ENCODE measurements at regions not wholly inside any gene's neighbourhood (a gene's known extent, or its start where the extent isn't known, plus 50 kb on each side); places are given as distances from the start of the nearest gene placed in this dataset.

DNA sequence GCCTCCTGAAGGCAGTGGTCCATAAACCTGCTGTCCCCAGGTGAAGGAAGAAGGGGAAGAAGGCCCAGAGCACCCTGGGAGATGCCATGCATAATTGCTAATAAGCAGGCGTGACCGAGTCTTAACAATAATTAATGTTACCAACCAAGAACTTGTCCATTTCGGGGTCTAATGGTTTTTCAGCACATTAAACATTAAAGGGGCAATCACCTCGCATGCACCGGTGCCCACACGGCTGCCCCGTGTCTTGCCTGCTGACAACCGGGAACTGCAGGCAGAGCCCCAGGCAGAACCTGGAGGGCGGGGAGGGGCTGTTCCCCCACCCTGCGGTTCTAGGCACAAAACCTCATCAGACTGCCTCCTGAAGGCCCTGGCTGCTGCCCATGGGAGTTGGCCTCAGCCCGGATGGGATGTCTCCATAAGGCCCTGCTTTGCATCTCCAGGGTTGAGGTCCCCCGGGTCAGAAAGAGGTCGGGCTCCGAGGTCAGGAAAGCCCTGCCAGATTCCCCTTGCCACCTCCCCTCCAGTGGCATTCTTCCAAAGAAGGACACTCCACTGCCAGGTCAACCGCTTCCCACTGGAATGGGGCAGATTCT, 169.0 kb downstream of the BUD13 start:
- Mint-ChIP-seq H3K36me3 (ENCODE audit: low read depth) (no peaks in the 10 kb centered on the region), H3K27ac (no peak overlapping the region), H3K4me1 (ENCODE audit: low read depth) (no peaks in the 10 kb centered on the region), H3K9me3 (no peaks in the 10 kb centered on the region), H3K27me3 (peaks cover 20% of the 10 kb centered on the region), H3K4me3 (no peak overlapping the region)
- DNase-seq: no peak

DNA sequence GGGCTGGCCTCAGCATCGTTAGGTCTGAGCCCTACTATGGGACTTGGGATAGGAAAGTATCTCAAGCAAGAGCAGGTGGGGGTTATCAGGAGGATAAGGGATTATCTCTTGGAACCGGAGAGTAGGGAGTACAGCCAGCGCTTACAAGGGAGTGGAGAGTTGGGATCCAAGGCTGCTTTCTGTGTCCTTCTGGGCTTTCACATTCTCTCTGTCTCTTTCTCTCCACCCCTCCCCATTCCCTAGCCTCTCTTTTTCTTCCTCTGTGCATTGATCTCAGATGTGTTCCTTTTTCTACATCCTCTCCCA, 170.2 kb downstream of the BUD13 start:
- Mint-ChIP-seq H3K9me3 (no peaks in the 10 kb centered on the region), H3K27me3 (peaks cover 21% of the 10 kb centered on the region), H3K36me3 (ENCODE audit: low read depth) (no peaks in the 10 kb centered on the region), H3K4me3 (no peak overlapping the region), H3K4me1 (ENCODE audit: low read depth) (no peaks in the 10 kb centered on the region), H3K27ac (no peak overlapping the region)
- no peak for DNase-seq

DNA sequence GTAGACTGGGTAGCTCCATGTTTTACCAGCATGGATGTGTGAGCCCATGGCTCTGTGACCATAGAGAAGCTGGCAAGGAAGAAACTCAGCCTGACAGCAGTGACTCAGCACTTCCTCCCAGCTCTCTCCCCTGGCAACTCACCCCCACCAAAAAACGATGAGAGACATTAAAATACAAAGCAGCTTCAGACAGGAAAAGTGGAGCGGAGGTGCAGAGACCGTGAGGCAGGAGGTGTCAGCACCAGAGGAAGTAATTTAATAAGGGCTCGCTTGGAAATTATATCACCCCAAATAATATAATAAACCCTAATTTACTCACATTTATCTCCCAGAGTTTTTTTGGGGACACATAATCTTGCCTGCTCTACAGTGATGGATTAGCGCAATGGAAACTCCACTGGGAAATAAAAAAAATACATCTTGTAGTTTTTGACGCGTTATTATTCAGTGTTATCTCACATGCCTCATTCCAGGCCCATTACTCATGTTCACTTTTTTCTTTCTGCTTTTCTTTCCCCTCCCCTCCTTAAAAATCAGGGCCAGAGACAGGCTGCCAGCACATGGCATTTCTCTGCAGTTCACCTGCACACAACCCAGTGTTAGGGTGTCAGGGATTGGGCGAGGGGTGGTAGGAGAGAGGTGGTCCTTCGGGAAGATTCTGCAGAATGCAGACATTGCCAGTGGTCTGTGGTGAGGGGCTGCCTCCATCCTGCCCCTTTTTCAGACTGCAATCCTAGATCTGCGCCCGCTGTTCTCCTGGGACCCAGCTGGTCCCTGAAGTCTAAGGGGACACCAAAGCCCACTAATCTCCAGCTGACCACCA, 170.8 kb downstream of the BUD13 start:
- no peak overlapping the region for H3K4me3 Mint-ChIP-seq
- no peak overlapping the region for H3K27ac Mint-ChIP-seq
- H3K4me1 Mint-ChIP-seq (ENCODE audit: low read depth): no peaks in the 10 kb centered on the region
- DNase-seq: no peak
- no peaks in the 10 kb centered on the region for H3K9me3 Mint-ChIP-seq
- peaks cover 21% of the 10 kb centered on the region for H3K27me3 Mint-ChIP-seq
- no peaks in the 10 kb centered on the region for H3K36me3 Mint-ChIP-seq (ENCODE audit: low read depth)

DNA sequence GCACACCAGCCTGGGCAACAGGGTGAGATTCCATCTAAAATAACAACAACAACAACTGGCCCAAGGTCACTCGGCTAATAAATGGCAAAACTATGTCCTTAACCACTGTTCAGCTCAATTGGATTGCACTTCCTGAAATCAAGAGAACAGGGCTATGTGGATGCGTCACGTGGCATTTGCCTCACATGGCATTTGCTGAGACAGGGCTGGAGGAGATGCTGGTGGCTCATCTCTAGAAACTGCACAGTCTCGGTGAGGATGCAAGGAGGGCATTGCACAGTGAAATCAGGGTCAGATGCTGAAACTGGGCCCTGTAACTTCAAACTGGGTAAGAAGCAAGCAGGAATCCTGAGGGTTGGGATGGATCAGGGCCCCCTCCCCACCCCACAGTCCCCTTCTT, 171.9 kb downstream of the BUD13 start:
- H3K9me3 Mint-ChIP-seq: no peaks in the 10 kb centered on the region
- peaks cover 19% of the 10 kb centered on the region for H3K27me3 Mint-ChIP-seq
- no peak for DNase-seq
- H3K4me3 Mint-ChIP-seq: no peak overlapping the region
- H3K4me1 Mint-ChIP-seq (ENCODE audit: low read depth): no peaks in the 10 kb centered on the region
- H3K36me3 Mint-ChIP-seq (ENCODE audit: low read depth): no peaks in the 10 kb centered on the region
- H3K27ac Mint-ChIP-seq: no peak overlapping the region

DNA sequence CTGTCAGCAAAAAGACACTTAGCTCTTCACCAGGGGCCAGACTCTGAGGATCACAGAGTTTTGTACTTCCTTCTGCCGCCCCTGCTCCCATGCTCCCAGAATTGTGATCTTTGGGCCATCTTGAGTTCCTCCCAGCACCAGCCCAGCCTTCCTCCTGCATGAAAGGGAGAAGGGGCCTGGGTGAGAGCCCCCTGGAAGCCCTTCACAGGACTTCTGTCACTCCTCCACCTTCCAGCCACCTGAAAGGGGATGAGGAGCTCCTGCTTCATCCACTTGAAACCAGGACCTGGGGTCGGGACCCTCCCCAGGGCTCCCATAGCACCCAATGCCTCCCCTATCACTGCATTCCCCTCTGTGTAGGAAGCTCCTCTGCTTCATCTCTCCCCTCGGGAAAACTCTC, 174.2 kb downstream of the BUD13 start:
- Mint-ChIP-seq H3K27me3 (peaks cover 13% of the 10 kb centered on the region), H3K27ac (no peak overlapping the region)

DNA sequence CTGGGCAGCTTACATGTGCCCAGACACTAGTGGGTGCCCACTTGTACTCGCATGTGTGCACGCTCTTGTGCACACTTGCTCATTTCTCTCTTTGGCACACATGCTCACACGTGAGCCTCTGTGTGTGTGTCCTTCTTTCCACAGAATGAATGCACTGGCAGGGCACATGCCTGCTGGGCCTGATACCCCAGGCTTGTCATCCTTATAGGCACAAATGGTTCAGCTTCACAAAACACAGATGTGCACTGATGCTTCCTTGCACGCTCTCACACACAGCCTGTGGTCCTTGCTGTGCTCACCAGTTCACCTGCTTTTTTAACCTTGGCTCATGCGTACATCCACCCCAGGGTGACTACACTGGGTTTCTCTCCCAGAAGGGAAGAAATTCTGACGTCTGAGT, 174.8 kb downstream of the BUD13 start:
- Mint-ChIP-seq H3K27ac (no peak overlapping the region), H3K4me1 (ENCODE audit: low read depth) (no peaks in the 10 kb centered on the region), H3K27me3 (peaks cover 8% of the 10 kb centered on the region), H3K36me3 (ENCODE audit: low read depth) (no peaks in the 10 kb centered on the region), H3K4me3 (no peak overlapping the region), H3K9me3 (no peaks in the 10 kb centered on the region)
- DNase-seq: no peak

More for the DNA sequence above, 174.2 kb downstream of the BUD13 start:
- Mint-ChIP-seq H3K36me3 (ENCODE audit: low read depth) (no peaks in the 10 kb centered on the region), H3K4me1 (ENCODE audit: low read depth) (no peaks in the 10 kb centered on the region), H3K4me3 (no peak overlapping the region), H3K9me3 (no peaks in the 10 kb centered on the region)
- no peak for DNase-seq

DNA sequence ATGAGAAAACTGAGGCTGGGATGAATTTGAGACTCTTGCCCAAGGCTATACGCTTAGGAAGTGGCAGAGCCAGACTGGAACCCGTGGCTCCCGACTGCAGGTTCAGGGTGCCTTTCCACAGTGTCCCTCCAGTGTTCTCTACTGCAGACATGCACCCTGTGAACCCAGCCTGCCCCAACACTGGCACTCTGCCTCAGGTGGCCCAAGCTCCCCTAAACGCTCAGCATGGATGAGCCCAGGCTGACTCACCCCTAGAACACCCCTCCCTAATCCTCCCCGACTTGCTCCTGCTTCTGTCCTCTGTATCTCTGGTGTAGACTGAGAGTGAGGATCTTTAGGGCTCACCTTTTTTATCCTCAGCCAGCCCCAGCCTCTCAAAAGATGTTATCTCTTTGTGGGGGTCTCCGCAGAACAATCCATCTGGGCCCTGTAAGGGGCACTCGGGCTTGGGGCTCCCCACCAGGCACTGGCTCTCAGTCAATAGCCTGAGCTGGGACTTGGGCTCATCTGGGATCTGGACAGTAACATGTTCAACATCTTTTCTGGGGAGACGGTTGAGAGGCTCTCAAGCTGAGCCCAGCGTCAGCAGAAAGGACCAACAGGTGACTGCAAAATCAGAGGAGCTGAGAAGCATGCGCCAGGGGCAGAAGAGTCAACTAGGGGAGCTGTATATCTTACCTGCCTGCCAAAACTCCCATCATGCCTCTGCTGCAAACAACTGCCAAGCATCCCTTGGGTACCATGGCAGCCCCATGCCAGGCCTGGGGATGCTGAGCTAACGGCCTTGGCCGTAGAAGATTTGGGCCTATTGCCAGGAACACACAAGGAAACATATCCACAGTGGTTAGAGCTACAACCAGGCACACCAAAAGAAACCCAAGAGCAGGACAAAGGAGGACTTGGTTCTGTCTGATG, 176.2 kb downstream of the BUD13 start:
- no peaks in the 10 kb centered on the region for H3K36me3 Mint-ChIP-seq (ENCODE audit: low read depth)
- peaks cover 9% of the 10 kb centered on the region for H3K27me3 Mint-ChIP-seq
- no peak overlapping the region for H3K4me3 Mint-ChIP-seq
- no peak for DNase-seq
- H3K4me1 Mint-ChIP-seq (ENCODE audit: low read depth): no peaks in the 10 kb centered on the region
- H3K9me3 Mint-ChIP-seq: no peaks in the 10 kb centered on the region
- no peak overlapping the region for H3K27ac Mint-ChIP-seq

DNA sequence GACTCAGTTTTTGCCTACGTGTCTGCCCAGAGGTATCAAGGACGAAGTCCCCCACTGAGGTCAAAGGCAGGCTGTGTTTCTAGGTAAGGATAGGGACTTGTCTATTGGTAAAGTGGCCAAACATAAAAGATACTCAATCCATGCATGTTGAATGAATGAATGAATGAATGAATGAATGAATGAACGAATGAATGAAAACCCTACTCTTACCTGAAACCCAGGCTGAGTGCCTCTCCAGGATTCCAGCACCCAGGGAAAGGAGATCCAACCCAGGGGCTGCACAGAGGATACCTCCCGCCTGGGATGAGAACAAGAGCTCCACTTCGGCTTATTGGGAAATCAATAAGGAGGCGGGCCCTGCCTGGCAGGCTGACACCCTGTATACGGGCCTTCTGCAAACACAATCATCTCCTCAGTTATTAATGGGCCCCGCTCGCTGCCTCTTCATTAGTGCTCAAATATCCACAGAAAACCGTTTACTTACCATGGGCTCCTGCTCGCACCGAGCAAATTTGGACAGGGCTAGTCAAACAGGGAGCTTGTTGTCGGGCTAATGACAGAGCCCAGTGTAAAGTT, 177.4 kb downstream of the BUD13 start:
- Mint-ChIP-seq H3K27me3 (peaks cover 18% of the 10 kb centered on the region), H3K4me1 (ENCODE audit: low read depth) (no peaks in the 10 kb centered on the region), H3K4me3 (no peak overlapping the region), H3K36me3 (ENCODE audit: low read depth) (no peaks in the 10 kb centered on the region), H3K27ac (no peak overlapping the region), H3K9me3 (no peaks in the 10 kb centered on the region)
- DNase-seq: no peak

DNA sequence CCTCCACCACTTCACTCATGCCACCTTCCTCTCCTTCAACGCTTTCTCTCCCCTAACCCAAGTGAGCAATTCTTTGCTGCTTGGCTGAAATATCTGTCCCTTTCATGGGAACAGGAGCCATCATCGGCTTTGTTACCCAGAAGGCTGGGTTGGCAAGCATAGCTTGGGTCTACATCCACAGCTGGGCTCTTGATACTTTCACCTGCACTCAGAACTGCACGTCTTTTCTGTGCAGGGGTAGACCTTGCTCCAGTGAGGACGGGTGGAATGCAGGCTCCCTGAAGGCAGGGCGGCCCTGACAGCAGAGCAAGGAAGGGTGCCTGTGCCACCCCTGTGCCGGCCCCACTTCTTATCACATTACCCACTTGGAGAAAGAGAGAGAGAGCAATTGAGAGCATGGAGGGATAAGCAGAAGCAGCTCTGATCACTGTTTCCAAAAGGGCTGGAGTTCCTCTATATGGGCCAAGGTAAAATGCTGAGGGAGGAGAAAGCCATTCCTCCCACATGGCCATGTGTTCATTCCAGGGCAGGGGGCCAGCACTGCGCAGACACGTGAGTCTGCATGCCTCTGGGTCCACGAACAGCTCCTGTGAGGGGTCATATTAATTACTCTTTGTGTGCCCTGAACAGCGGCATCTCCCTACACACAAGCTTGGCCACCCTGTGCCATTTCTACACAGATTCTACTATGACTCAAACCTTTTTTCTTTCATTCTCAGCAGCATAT, 181.8 kb downstream of the BUD13 start:
- H3K9me3 Mint-ChIP-seq: no peaks in the 10 kb centered on the region
- no peak for DNase-seq
- H3K36me3 Mint-ChIP-seq (ENCODE audit: low read depth): no peaks in the 10 kb centered on the region
- peaks cover 14% of the 10 kb centered on the region for H3K27me3 Mint-ChIP-seq
- H3K4me1 Mint-ChIP-seq (ENCODE audit: low read depth): no peaks in the 10 kb centered on the region
- H3K27ac Mint-ChIP-seq: no peak overlapping the region
- H3K4me3 Mint-ChIP-seq: no peak overlapping the region

DNA sequence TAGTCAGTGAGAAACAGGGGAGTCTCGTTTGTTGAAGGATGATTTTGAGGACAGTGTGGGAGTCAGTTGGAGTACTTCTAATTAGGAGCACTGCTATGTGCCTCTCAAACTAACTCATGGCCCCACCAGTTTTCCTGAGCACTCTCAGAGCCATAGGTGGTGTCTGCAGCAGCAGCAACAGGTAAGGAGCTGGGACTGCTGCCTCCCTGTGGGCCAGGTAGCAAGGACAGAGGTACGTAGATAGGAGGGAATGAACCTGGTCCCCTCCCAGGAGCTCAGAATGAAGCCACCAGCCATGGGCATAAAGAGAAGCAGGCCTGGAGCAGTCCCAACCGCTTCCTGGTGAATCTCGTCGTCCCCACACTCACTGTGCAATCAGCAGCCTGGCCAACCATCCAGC, 183.4 kb downstream of the BUD13 start:
- no peak for DNase-seq
- H3K27ac Mint-ChIP-seq: no peak overlapping the region

DNA sequence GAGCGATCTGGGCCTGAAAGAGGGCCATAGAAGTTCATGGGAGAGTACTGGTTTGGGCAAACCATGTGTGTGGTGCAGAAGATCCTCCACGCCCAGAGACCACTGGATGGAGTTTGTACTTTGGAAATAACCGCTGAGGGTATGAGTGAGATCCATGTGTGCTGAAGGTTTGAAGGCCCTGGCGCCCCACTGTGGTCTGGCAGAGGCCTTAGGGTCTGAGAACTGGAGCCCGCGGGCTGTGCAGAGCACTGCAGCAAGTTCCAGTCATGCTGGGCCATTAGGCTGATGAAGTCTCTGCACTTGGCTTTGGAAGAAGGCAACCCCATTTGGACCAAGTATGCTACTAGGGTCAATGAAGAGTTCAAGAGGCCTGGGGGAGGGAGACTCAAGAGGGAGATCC, 186.4 kb downstream of the BUD13 start:
- Mint-ChIP-seq H3K27ac (no peak overlapping the region), H3K4me3 (no peak overlapping the region), H3K27me3 (peaks cover 38% of the 10 kb centered on the region), H3K36me3 (ENCODE audit: low read depth) (no peaks in the 10 kb centered on the region), H3K4me1 (ENCODE audit: low read depth) (no peaks in the 10 kb centered on the region), H3K9me3 (no peaks in the 10 kb centered on the region)
- no peak for DNase-seq

More for the DNA sequence above, 183.4 kb downstream of the BUD13 start:
- Mint-ChIP-seq H3K27me3 (peaks cover 20% of the 10 kb centered on the region), H3K4me3 (no peak overlapping the region), H3K4me1 (ENCODE audit: low read depth) (no peaks in the 10 kb centered on the region), H3K36me3 (ENCODE audit: low read depth) (no peaks in the 10 kb centered on the region), H3K9me3 (no peaks in the 10 kb centered on the region)

DNA sequence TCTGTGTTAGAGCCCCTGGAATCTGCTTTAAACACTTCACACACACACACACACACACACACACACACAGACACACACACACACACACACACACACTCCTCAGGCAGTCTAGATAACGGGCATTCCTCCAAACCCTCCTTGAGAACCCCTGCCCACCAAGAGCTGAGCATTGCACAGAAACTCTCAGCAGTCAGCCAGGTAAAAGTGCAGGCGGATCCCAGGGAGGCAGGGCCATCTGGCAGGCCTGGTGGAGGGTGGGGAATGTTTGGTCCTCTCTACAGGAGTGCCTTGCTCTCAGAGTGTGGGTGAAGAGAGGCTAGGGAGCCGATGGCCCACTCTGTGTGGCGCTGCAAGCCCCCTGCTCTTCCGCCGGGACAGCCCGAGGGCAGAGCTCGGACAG, 190.2 kb downstream of the BUD13 start:
- Mint-ChIP-seq H3K36me3 (ENCODE audit: low read depth) (no peaks in the 10 kb centered on the region), H3K27me3 (peaks cover 64% of the 10 kb centered on the region), H3K4me3 (no peak overlapping the region), H3K9me3 (no peaks in the 10 kb centered on the region), H3K27ac (no peak overlapping the region), H3K4me1 (ENCODE audit: low read depth) (no peaks in the 10 kb centered on the region)
- no peak for DNase-seq

DNA sequence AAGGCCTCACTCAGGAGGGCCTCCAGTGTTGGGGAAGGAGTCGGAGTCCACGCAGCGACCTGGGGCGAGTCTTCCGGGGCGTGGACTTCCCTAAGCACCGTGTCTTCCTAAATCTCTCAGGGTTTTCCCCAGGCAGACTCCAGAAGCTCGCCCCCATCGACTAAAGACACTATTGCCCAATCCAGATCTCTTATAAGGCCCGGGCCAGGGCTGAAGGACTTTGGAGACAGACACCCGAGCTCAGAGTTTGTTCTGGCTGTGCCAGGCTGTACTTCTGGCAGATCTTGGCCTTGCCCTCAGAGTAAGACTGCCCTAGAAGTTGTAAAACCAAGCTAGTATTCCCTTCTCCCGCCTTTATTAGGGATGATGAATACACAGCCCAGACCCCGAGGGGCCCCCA, 191.4 kb downstream of the BUD13 start:
- H3K36me3 Mint-ChIP-seq (ENCODE audit: low read depth): no peaks in the 10 kb centered on the region
- DNase-seq: no peak
- H3K4me1 Mint-ChIP-seq (ENCODE audit: low read depth): no peaks in the 10 kb centered on the region
- H3K9me3 Mint-ChIP-seq: no peaks in the 10 kb centered on the region
- H3K27me3 Mint-ChIP-seq: peaks cover 69% of the 10 kb centered on the region
- no peak overlapping the region for H3K27ac Mint-ChIP-seq
- H3K4me3 Mint-ChIP-seq: no peak overlapping the region

DNA sequence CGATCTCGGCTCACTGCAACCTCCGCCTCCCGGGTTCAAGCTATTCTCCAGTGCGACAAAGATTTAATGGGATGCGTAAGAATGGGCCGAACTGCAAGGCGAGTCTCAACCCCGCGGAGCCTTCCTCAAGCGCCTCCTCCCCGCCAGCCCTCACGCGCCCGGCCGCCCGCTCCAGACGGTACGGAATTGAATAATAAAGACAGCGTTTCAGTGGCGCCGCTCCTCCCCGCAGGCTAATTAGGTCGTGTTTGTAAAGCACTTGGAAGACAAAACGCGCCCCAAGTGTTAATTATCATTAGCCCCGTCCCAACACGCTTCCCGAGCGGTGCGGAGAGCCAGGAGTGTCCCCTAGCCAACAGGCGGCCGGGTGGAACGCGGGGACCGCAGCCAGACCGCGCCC, 192.0 kb downstream of the BUD13 start:
- no peaks in the 10 kb centered on the region for H3K9me3 Mint-ChIP-seq
- peaks cover 69% of the 10 kb centered on the region for H3K27me3 Mint-ChIP-seq
- no peak overlapping the region for H3K27ac Mint-ChIP-seq
- DNase-seq: no peak
- H3K4me1 Mint-ChIP-seq (ENCODE audit: low read depth): no peaks in the 10 kb centered on the region
- H3K36me3 Mint-ChIP-seq (ENCODE audit: low read depth): no peaks in the 10 kb centered on the region
- H3K4me3 Mint-ChIP-seq: no peak overlapping the region

Measured in activated T-cell treated with anti-CD3 and anti-CD28 coated beads, Interleukin-2, amount 50 U/mL, for 24 hours (primary cell).